ENCODE measurements at regions not wholly inside any gene's neighbourhood (a gene's known extent, or its start where the extent isn't known, plus 50 kb on each side); places are given as distances from the start of the nearest gene placed in this dataset.

- TF ChIP-seq FOXP2 (optimal IDR thresholded peaks at IDR 0.05; ENCODE audit: borderline replicate concordance, extremely low read depth, extremely low read length, insufficient read depth) (no peak), POLR2AphosphoS5 (IDR thresholded peaks at IDR 0.05; ENCODE audit: low read depth, low read length) (no peak), REST (IDR thresholded peaks at IDR 0.05; ENCODE audit: insufficient read depth in 1 of 2, low read depth in 2 of 2, low read length in 2 of 2) (no peak), SIN3A (IDR thresholded peaks at IDR 0.05; ENCODE audit: borderline replicate concordance, insufficient read depth, low read length) (no peak), TAF1 (IDR thresholded peaks at IDR 0.05; ENCODE audit: borderline replicate concordance, insufficient read depth, low read length) (no peak)
Observed at GRCh38 chr15:96274698-96275097, 55.8 kb upstream of the NR2F2 start.

- TF ChIP-seq FOXP2 (optimal IDR thresholded peaks at IDR 0.05; ENCODE audit: borderline replicate concordance, extremely low read depth, extremely low read length, insufficient read depth) (no peak), TAF1 (IDR thresholded peaks at IDR 0.05; ENCODE audit: borderline replicate concordance, insufficient read depth, low read length) (no peak), REST (IDR thresholded peaks at IDR 0.05; ENCODE audit: insufficient read depth in 1 of 2, low read depth in 2 of 2, low read length in 2 of 2) (no peak), SIN3A (IDR thresholded peaks at IDR 0.05; ENCODE audit: borderline replicate concordance, insufficient read depth, low read length) (no peak), POLR2AphosphoS5 (IDR thresholded peaks at IDR 0.05; ENCODE audit: low read depth, low read length) (no peak)
Observed at GRCh38 chr15:96276438-96277210, 53.9 kb upstream of the NR2F2 start.

Data from PFSK-1 (cell line).